ENCODE measurements at regions not wholly inside any gene's neighbourhood (a gene's known extent, or its start where the extent isn't known, plus 50 kb on each side); places are given as distances from the start of the nearest gene placed in this dataset.
"Not testable (repeated sequence)": the region's sequence is repeated elsewhere in the genome, so short reads cannot be mapped to it uniquely, and the experiment has no call there.

DNA sequence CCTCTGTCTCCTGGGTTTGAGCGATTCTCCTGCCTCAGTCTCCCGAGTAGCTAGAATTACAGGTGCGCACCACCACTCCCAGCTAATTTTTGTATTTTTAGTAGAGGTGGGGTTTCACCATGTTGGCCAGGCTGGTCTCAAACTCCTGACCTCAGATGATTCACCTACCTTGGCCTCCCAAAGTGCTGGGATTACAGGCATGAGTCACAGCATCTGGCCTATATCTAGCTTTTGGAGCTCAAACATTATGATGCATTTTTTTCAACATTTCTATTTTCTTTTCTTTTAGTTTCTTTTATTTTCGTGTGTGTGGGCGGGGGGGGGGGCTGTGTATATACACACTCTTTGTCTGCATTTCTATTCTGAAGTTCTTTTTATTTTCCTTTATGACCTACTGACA, 85.6 kb upstream of the PEG3 start:
- DNase-seq; H3K4me3 Mint-ChIP-seq; H3K4me1 Mint-ChIP-seq; H3K27me3 Mint-ChIP-seq; intact Hi-C loops (cut with DNase I, micrococcal nuclease); H3K27ac Mint-ChIP-seq; POLR2A ChIA-PET; H3K36me3 Mint-ChIP-seq (ENCODE audit: low read depth); CTCF ChIA-PET; ATAC-seq: not testable (repeated sequence)
- peaks cover 29% of the 10 kb centered on the region for H3K9me3 Mint-ChIP-seq (ENCODE audit: low read depth)

DNA sequence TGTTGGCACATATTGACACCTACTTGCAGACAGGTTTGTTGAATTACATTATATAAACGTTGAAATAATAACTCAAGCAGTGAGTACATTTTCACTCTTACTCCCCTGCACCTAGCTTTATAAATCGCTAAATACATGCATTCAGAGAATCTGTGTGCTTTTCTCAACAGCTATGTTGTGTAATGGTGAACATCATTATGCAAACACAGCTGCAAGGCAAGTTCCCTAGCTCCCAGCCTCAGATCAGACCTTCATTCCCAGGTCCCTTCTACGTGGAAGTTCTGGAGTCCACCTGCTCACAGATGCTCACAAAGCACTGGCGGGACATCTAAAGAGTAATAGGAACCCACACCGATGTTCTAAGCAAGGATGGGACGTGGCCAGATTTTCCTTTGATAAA, 86.8 kb upstream of the PEG3 start:
- Mint-ChIP-seq H3K36me3 (ENCODE audit: low read depth) (peaks cover 2% of the 10 kb centered on the region), H3K27me3 (no peaks in the 10 kb centered on the region), H3K4me1 (no peaks in the 10 kb centered on the region), H3K9me3 (ENCODE audit: low read depth) (peaks cover 32% of the 10 kb centered on the region), H3K27ac (no peak overlapping the region), H3K4me3 (no peak overlapping the region)
- CTCF ChIA-PET: no interaction called here
- POLR2A ChIA-PET: no interaction called here
- DNase-seq (no peak), ATAC-seq (no peak)
- intact Hi-C loops (cut with DNase I, micrococcal nuclease): no loop called here

DNA sequence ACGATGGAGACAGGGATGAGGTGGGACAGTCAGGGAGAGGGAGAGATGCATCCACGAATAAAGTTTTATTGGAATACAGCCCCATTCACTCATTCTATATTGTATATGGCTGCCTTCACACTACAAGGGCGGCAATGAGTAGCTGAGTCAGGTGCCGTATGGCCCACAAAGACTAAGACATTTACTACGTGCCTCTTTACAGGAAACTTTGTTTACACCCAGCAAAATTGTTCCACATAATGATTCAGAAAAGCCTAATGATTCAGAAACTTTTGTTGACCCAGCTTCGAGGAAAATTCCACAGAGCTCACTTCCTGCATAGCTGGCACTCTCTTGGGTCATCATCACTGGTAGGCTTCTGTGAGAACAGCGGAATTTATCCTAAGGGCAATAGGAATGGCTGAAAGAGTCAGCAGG, 87.3 kb upstream of the PEG3 start:
- H3K9me3 Mint-ChIP-seq (ENCODE audit: low read depth): peaks cover 36% of the 10 kb centered on the region
- H3K36me3 Mint-ChIP-seq (ENCODE audit: low read depth): peaks cover 2% of the 10 kb centered on the region
- ChIA-PET POLR2A (no interaction called here), CTCF (no interaction called here)
- DNase-seq (no peak), ATAC-seq (no peak)
- no peak overlapping the region for H3K4me3 Mint-ChIP-seq
- H3K27ac Mint-ChIP-seq: no peak overlapping the region
- no peaks in the 10 kb centered on the region for H3K4me1 Mint-ChIP-seq
- intact Hi-C loops (cut with DNase I, micrococcal nuclease): no loop called here
- no peaks in the 10 kb centered on the region for H3K27me3 Mint-ChIP-seq

DNA sequence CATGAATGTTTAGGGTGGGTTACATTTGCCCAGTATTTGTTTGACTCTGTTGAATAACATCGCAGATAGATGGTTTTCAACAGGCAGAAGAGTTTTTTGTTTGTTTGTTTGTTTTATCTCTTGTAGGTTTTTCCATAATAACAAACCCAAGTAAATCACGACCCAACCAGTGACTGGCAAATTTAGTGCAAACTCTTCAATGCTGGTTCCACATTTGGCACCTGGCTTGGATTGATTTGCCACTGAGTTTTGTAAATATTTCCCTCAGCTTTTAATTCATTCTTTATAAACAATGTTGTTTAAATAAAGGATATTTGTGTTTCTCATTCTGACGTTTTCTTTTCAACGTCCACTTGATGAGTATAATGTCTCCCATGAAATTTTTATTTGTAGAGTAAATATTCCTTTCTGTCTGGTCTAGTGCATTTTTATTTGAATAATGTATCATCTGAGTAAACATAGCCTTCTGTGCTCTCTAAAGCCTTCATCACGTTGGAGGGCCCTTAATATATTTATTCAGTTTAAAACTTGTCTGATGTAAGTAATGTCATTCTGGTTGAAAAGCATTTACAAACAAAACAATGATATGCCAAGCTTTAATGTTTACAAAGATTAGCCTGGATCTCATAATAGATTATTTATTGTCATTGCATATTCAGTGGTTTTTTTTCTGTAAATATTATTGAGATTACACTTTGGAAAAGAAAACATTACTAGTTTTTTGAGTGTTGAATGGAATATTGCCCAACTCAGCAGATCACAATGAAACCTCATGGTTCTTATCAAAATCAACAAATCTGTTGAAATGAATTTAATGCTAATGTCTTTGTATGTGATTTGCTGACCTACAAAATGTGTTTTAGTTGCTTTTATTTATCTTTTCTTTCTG, 90.4 kb upstream of the PEG3 start:
- CTCF ChIA-PET: no interaction called here

DNA sequence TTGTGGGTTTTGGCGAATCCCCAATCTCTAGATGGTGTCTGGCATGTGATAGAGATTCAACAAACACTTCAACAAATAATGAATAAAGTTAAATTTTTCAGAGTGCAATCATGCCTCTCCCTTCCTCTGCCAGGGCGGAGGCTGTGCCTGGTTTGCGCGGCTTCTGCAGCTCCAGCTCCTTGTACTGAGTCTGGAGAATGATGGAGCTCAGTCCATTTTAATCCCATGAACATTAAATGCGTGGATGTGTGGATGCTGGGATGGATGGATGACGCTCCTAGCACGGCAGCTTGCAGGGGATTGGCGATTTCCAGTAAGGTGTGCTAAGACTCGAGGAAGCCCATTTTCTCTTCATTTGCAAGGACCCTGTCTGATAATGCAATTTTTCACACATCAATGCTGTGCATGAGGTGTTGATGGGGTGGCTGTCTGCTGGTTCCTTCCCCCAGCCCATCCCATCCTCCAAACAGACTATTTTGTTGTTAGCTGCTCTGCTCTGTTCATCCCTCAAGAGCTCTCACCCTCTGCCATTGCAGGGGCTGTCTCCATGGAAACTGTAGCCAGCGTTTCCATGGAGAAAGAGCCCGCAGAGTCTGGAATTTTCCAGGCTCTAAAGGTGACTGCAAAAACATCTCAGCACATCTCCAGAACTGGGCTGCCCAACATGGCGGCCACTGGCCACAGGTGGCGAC, 92.6 kb upstream of the PEG3 start:
- H3K4me1 Mint-ChIP-seq: no peaks in the 10 kb centered on the region
- H3K9me3 Mint-ChIP-seq (ENCODE audit: low read depth): peaks cover 32% of the 10 kb centered on the region
- peaks cover 7% of the 10 kb centered on the region for H3K36me3 Mint-ChIP-seq (ENCODE audit: low read depth)
- H3K4me3 Mint-ChIP-seq: no peak overlapping the region
- DNase-seq: no peak
- ChIA-PET POLR2A (no interaction called here), CTCF (no interaction called here)
- H3K27me3 Mint-ChIP-seq: no peaks in the 10 kb centered on the region
- H3K27ac Mint-ChIP-seq: no peak overlapping the region
- ATAC-seq: no peak
- intact Hi-C loops (cut with DNase I, micrococcal nuclease): no loop called here

More for the DNA sequence above, 90.4 kb upstream of the PEG3 start:
- POLR2A ChIA-PET: no interaction called here
- H3K4me1 Mint-ChIP-seq: no peaks in the 10 kb centered on the region
- ATAC-seq (no peak), DNase-seq (no peak)
- H3K36me3 Mint-ChIP-seq (ENCODE audit: low read depth): peaks cover 2% of the 10 kb centered on the region
- no peak overlapping the region for H3K27ac Mint-ChIP-seq
- H3K4me3 Mint-ChIP-seq: no peak overlapping the region
- H3K9me3 Mint-ChIP-seq (ENCODE audit: low read depth): peaks cover 31% of the 10 kb centered on the region
- intact Hi-C loops (cut with DNase I, micrococcal nuclease): no loop called here
- no peaks in the 10 kb centered on the region for H3K27me3 Mint-ChIP-seq

DNA sequence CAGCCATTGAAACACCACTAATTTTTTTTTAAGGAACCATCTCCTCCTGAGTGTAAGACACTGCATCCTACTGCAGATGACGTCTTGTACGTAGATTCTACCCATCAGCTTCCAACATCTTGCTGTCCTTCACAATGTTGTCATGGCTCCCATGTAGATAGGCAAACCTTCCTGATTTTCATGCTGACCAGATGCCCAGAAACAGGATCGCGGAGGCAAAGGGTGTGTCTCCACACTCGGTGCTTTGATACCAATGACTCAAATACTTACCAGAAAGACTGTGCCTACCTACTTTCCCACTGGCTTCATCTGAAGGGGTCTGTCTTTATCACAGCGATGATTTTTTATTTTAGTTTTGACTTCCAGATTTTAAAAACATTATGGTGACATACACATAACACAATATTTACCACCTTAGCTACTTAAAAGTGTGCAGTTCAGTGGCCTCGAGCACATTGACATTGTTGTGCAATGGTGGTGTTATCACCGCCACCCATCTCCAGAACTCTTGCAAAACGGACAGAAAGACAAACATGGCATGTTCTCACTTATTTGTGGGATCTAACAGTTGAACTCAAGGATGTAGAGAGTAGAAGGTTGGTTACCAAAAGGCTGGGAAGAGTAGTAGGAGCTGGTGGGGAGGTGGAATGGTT, 94.0 kb upstream of the PEG3 start:
- intact Hi-C loops (cut with DNase I, micrococcal nuclease): no loop called here
- peaks cover 35% of the 10 kb centered on the region for H3K9me3 Mint-ChIP-seq (ENCODE audit: low read depth)
- H3K27ac Mint-ChIP-seq: no peak overlapping the region
- DNase-seq (no peak), ATAC-seq (no peak)
- CTCF ChIA-PET: no interaction called here
- H3K4me3 Mint-ChIP-seq: no peak overlapping the region
- H3K36me3 Mint-ChIP-seq (ENCODE audit: low read depth): peaks cover 6% of the 10 kb centered on the region
- no peaks in the 10 kb centered on the region for H3K4me1 Mint-ChIP-seq
- POLR2A ChIA-PET: no interaction called here
- H3K27me3 Mint-ChIP-seq: no peaks in the 10 kb centered on the region

DNA sequence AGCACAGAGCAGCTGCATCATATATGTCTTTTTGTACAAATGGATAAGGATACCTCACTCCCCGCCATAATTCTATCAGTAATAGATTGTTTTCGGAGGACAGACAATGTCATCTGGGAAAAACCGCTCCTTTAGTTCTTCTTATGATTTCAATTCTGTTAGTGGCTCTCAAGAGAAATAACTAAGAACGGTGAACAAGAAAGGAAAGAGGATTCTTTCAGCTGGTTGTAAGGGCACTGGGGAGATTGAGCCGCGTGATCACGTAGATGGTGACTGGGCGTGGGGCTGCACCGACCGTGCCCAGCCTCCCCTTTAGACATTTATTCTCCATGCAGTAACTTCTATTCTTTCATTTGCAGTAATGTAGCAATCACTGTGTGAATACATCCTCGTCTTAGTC, 99.4 kb upstream of the PEG3 start:
- H3K36me3 Mint-ChIP-seq (ENCODE audit: low read depth): peaks cover 12% of the 10 kb centered on the region
- ChIA-PET POLR2A (no interaction called here), CTCF (no interaction called here)
- no peak overlapping the region for H3K27ac Mint-ChIP-seq
- H3K4me1 Mint-ChIP-seq: no peaks in the 10 kb centered on the region
- ATAC-seq (no peak), DNase-seq (no peak)
- H3K4me3 Mint-ChIP-seq: no peak overlapping the region
- H3K27me3 Mint-ChIP-seq: no peaks in the 10 kb centered on the region
- intact Hi-C loops (cut with DNase I, micrococcal nuclease): no loop called here
- H3K9me3 Mint-ChIP-seq (ENCODE audit: low read depth): peaks cover 39% of the 10 kb centered on the region

DNA sequence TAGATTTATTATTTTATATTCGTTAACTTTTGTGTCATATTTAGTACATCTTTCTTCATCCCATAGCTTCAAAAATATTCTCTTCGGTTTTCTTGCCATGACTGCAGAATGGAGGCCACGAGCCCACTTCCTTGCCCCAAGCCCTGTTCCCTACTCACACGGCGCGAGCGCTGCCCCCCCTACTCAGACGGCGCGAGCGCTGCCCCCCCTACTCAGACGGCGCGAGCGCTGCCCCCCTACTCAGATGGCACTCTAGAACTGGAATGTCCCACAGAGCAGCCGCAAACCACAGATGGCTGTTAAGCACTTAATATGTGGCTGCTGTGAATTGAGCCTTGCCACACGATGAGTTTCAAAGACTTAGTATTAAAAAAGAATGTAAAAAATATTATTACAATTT, 102.2 kb upstream of the PEG3 start:
- no peak overlapping the region for H3K4me3 Mint-ChIP-seq
- peaks cover 37% of the 10 kb centered on the region for H3K9me3 Mint-ChIP-seq (ENCODE audit: low read depth)
- no peak for ATAC-seq
- no peak overlapping the region for H3K27ac Mint-ChIP-seq
- H3K36me3 Mint-ChIP-seq (ENCODE audit: low read depth): peaks cover 6% of the 10 kb centered on the region
- no peaks in the 10 kb centered on the region for H3K4me1 Mint-ChIP-seq
- intact Hi-C loops (cut with DNase I, micrococcal nuclease): no loop called here
- ChIA-PET POLR2A (no interaction called here), CTCF (no interaction called here)
- peaks cover 3% of the 10 kb centered on the region for H3K27me3 Mint-ChIP-seq
- DNase-seq: peak; percentile 3

DNA sequence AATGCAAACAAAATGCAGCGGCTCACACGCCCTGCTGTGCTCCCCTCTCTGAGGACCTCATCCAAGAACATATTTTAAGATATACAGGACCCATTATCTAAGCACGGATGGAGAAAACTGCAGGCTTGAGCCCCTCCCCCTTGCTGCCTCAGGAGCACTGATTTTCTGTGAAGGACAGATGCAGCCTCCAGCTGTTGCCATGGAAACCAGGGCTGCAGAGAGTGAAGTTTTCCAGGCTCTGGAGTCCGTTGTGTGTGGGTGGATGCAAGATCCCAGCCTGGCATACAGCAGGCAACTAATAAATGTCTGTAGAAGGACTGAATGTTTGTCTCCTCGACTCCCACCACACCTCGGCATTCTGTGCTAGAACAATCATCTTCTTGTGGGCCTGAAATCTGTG, 105.6 kb upstream of the PEG3 start:
- no peak overlapping the region for H3K4me3 Mint-ChIP-seq
- ChIA-PET CTCF (no interaction called here), POLR2A (no interaction called here)
- no peaks in the 10 kb centered on the region for H3K4me1 Mint-ChIP-seq
- intact Hi-C loops (cut with DNase I, micrococcal nuclease): no loop called here
- DNase-seq: no peak
- no peak for ATAC-seq
- no peak overlapping the region for H3K27ac Mint-ChIP-seq
- peaks cover 6% of the 10 kb centered on the region for H3K36me3 Mint-ChIP-seq (ENCODE audit: low read depth)
- H3K27me3 Mint-ChIP-seq: peaks cover 3% of the 10 kb centered on the region
- H3K9me3 Mint-ChIP-seq (ENCODE audit: low read depth): peaks cover 35% of the 10 kb centered on the region

DNA sequence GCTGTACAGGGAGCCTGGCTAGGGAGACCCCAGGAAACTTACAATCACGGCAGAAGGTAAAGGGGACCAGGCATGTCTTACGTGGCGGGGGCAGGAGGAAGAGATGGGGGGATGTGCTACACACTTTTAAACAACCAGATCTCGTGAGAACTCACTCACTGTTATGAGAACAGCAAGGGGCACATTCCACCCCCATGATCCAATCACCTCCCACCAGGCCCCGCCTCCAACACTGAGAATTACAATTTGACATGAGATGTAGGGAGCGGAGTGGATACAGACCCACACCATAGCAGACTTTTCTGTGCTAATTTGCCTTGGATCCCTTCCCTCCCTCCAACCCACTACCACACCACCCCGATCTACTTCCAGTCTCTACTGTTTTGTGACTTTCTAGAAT, 106.7 kb upstream of the PEG3 start:
- no peaks in the 10 kb centered on the region for H3K4me1 Mint-ChIP-seq
- H3K36me3 Mint-ChIP-seq (ENCODE audit: low read depth): peaks cover 6% of the 10 kb centered on the region
- intact Hi-C loops (cut with DNase I, micrococcal nuclease): no loop called here
- peaks cover 3% of the 10 kb centered on the region for H3K27me3 Mint-ChIP-seq
- H3K9me3 Mint-ChIP-seq (ENCODE audit: low read depth): peaks cover 33% of the 10 kb centered on the region
- H3K27ac Mint-ChIP-seq: no peak overlapping the region
- H3K4me3 Mint-ChIP-seq: no peak overlapping the region
- ChIA-PET CTCF (no interaction called here), POLR2A (no interaction called here)
- no peak for ATAC-seq
- DNase-seq: no peak

DNA sequence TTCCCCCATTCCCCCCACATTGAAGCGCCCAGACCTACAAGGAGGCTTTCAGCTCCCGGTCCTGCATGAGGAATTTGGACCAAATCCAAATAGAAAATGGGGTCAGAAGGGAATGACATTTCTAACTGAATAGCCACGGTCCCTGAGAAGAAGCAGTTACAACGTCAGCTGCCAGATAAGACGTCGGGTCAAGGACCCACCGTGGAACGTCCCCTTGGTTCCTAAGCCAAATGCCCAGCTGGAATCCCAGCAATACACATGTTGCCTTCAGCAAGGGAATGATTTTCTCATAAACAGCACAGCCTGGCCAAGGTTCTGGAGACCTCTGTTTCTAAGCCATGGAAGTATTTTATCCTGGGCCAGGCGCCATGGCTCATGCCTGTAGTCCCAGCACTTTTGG, 109.1 kb upstream of the PEG3 start:
- no peak overlapping the region for H3K4me3 Mint-ChIP-seq
- CTCF ChIA-PET: no interaction called here
- intact Hi-C loops (cut with DNase I, micrococcal nuclease): no loop called here
- DNase-seq: no peak
- ATAC-seq: no peak
- POLR2A ChIA-PET: no interaction called here
- peaks cover 35% of the 10 kb centered on the region for H3K9me3 Mint-ChIP-seq (ENCODE audit: low read depth)
- H3K27me3 Mint-ChIP-seq: peaks cover 3% of the 10 kb centered on the region
- H3K27ac Mint-ChIP-seq: no peak overlapping the region
- H3K4me1 Mint-ChIP-seq: no peaks in the 10 kb centered on the region
- peaks cover 2% of the 10 kb centered on the region for H3K36me3 Mint-ChIP-seq (ENCODE audit: low read depth)

DNA sequence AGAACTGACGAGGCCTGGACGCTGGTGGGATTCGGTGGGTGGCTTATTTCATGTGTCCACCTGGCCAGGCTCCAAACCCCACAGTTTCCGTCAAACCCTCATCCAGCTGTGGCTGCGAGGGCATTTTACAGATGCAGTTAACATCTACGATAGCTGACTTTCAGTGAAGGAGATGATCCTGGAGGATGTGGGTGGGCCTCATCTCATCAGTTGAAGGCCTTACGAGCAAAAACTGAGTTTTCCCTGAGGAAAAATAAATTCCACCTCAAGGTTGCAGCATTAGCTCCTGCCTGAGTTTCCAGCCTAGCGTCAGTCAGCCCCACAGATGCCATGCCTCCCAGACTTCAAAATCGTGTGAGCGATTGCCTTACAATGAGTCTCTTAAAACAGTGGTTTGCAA, 111.1 kb upstream of the PEG3 start:
- no peak overlapping the region for H3K4me3 Mint-ChIP-seq
- no peaks in the 10 kb centered on the region for H3K4me1 Mint-ChIP-seq
- DNase-seq: no peak
- H3K27me3 Mint-ChIP-seq: no peaks in the 10 kb centered on the region
- ChIA-PET CTCF (no interaction called here), POLR2A (no interaction called here)
- peaks cover 2% of the 10 kb centered on the region for H3K36me3 Mint-ChIP-seq (ENCODE audit: low read depth)
- intact Hi-C loops (cut with DNase I, micrococcal nuclease): no loop called here
- H3K27ac Mint-ChIP-seq: no peak overlapping the region
- ATAC-seq: no peak
- H3K9me3 Mint-ChIP-seq (ENCODE audit: low read depth): peaks cover 42% of the 10 kb centered on the region
